Mucosa of gallbladder (tissue), 1 donor: ENCODE measurements at regions not wholly inside any gene's neighbourhood (a gene's known extent, or its start where the extent isn't known, plus 50 kb on each side); places are given as distances from the start of the nearest gene placed in this dataset.

Experiments
- DNase-seq: peaks from one replicate; pipeline ENCODE4 v3.0.0-alpha.2; 2020; ENCODE audit warnings: low spot score
- donor health status: DM: no; HTN: no; CAD: no.

DNA sequence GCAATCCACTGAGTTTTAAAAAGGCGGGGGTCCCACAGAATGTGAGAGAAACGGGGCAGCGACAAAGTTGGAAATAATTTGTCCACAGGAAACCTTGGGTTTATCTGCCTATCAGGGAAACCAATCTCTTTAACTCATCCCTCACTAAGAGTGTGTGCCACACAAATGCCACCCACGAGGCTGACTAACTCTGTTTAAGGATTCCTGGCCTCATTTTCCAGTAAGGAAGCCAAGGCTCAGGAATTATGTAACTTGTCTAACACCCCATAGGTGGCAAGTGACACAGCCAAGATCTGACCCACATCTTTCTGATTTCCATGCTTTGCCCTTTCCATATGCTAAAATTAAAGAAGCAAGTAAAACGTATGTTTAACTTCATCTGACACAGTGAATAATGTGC is 263.2 kb downstream of the CNTN3 start:
- DNase-seq, result no peak

DNA sequence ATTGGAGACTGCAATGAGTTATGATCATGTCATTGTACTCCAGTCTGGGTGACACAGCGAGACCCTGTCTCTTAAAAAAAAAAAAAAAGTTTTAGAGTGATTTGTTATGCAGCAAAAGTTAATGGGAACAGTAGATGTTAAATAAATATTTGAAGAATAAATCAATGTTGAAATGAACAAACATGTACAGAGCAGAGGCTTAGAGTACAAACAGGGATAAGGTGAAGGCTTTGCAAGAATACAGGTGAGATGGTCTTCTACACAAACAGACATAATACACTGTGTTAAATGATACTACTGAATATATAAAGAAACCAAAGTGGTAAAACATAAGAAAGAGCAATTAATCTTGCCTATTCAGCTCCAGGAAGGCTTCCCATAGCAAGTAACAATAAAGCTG is 265.4 kb downstream of the CNTN3 start:
- DNase-seq, result no peak

DNA sequence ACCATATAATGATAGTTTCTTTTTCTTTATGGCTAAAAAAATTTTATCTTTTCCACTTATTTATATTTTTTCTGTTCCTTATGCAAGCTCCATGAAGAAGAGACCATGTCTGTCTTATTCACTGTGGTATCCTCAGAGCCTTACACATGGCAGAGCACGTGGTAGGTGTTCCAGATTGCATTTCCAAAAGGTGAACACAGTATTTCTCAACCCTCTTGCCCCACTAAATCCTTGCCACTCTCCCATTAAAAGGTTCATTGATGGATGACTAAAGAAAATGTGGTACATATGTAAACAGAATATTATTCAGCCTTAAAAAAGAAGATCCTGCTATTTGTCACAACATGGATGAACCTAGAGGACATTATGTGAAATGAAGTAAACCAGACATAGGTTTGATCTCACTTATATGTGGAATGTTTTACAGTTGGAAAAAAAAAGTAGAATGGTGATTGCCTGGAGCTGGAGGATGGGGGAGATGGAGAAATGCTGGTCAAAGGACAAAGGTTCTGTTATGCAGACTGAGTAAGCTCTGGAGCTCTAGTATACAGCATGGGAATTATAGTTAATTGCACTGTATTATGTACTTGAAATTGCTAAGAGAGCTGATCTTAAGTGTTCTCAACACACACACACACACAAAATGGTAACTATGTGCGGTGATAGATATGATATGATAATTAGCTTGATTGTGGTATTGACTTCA is 266.7 kb downstream of the CNTN3 start:
- no peak for DNase-seq

DNA sequence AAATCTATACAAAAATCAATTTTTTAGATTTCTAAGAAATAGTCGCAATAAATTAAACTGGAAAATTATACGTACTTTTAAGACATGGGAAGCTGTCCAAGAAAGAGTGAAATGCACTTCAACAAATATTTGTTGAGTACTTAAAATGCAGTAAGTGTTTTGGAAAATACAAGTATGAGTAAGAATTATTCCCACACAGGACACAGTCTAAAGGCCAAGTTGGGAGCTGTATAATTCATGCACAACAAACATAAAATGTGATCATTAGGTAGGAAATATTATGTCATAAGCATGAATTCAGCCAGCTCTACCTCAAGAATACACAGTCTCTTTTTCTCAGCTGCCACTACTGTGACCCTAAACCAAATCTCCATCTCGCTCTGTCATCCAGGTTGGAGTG is 267.6 kb downstream of the CNTN3 start:
- no peak for DNase-seq

DNA sequence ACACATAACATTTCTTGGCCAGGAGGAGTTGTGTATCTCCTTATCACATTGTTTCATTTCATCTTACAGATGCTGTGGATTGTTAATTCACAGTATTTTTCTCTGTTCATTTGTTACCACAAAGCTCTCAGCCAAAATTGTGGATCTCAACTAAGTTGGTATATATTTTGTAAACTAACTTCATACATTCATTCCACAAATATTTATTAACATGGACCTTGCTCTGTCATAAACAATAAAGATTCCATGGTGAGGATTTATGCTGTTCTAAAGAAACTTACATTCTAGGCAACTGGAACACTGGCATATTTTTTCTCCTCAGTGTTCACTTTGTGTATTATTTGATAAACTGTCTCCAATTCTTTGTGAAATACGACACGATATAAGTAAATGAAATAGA is 268.8 kb downstream of the CNTN3 start:
- no peak for DNase-seq

DNA sequence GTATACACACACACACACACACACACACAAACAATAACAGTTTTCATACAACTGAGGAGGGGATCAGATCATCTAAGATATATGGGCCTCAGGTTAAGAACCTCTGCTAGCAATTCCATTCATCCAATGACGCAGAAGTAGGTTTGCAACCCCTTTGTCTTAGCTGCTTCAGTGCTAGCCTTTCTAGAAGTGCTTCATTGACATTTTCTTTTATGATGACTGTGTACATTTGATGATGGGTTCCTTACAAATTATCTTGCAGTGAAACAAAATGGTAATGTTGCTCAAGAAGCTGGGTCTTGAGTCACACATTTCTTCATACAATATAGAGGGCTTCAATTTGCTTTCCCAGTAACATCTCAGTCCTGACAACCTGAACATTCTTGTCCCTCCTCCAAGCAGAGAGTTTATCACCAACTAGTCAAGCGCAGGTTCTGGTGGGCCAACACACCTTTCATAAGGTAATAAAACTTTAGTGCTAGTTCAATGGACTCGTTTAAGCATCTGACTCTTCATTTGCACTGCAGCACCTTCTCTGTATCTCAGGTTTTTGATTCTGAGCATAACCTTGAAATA is 269.5 kb downstream of the CNTN3 start:
- no peak for DNase-seq

DNA sequence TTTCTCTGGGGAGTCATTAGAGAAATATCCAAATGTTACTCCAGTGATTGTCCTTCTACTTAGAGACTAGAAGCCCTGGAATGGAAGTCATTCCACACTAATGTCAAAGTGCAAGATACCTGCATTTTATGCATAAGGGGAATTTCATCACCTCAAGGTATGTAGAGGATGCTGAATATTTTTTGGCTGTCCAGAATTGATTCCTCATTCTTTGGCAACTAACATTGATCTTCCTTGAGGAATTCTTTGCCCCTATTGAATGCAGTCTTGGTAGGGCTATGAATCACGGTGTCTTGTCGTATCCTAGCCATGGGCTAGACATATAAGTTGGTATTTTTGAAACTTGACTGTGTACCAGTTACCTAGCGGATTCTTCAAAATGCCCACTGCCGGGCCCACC is 271.1 kb downstream of the CNTN3 start:
- DNase-seq, result no peak

DNA sequence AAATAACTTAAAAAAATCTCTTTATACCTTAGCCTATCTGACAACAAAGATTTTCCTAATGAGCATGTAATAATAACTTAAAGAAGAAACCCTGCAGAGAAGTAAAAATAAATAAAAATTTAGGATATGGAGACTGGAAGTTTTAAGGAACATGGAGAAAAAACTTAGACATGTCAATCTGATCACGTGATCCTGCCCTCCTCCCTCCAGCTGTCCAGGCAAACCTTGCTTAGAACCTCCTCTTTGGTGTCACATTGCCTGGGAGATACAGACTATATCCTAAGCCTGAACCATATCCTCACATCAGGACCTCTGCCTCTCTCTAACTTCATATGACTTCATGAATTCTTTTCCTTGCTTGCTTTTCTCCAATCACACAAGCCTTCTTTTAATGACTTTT is 275.5 kb downstream of the CNTN3 start:
- DNase-seq, result no peak

DNA sequence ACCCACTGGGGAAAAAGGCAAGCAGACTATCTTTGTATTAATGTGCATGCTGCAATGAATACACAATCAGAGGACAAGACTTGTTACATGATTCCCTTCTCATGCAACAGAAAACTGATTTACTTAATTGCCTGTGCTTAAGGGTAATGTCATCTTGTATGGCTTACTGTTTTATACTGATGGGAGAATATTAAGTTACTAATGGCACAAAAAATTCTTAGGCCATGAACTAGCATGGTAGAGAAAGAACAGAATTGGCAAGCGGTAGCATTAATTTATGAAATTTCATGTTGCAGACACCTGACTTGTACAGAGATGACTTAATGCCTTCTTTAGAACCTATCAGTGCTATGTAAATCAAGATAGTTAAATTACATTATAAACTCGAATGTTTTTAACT is 282.3 kb downstream of the CNTN3 start:
- DNase-seq, result no peak

DNA sequence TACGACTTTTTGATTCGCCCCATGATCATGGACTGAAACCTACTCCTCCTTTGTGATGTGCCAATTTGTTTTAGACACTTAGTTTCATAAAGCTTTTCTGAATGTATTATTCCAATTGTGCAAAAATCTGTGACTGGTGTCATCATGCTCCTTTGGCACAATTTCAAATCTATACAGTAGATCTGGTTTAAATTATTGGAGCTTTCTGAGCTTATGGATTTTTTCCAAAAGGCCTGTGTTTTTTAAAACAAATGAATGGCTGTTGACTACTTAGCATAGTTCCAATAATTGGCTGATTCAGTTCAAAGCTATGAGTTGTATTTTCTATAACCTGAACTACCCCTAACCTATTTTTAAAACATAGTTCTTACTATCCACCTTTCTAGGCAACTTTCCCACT is 282.7 kb downstream of the CNTN3 start:
- no peak for DNase-seq

DNA sequence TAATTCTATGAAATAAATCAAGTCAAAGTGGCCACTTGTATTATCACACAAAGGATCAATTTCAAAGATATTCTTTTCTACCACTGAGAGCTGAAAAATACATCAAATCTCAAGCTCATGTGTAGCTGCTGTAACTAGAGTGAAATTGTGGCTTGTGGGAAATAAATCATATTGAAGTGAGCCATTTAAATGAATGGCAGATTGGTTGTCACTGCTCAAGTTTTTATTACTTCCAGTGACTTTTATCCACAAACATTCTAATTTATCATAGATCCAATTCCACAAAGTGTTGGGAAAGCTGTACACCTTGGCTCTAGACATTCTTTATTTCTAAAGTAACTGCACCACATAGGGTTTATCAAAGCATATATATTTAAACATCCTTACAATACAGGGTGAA is 285.4 kb downstream of the CNTN3 start:
- no peak for DNase-seq

DNA sequence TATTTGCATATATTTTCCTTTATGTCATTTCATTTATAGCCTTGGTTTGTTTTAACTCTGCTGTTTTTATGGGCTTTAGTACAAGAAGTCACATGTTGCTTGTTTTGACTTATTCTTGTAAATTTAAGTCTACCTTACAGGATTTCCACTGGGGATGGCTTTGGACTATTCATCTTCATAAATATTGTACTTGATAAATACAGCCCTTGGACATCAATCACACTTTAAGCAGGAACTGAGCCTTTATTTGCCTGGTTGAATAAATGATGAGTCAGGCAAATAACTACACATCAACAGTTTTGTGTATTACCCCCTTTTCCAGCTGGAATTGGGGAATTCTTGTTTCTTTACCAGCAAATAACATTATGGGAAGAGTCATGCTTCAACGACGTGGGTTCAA is 286.0 kb downstream of the CNTN3 start:
- no peak for DNase-seq

DNA sequence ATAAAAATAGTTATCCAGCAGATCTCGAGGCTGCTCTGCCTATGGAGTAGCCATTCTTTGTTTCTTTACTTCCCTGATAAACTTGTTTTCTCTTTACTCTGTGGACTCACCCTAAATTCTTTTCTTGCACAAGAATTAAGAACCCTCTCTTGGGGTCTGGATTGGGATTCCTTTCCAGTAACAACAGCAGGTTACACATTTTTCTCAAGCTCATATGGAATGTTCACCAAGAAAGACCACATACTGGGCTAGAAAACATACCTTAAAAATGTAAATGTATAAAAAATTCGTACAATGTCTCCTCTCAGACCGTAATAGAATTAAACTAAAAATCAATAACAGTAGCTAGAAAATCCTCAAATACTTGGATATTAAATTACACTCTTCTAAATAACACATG is 299.2 kb downstream of the CNTN3 start:
- no peak for DNase-seq

DNA sequence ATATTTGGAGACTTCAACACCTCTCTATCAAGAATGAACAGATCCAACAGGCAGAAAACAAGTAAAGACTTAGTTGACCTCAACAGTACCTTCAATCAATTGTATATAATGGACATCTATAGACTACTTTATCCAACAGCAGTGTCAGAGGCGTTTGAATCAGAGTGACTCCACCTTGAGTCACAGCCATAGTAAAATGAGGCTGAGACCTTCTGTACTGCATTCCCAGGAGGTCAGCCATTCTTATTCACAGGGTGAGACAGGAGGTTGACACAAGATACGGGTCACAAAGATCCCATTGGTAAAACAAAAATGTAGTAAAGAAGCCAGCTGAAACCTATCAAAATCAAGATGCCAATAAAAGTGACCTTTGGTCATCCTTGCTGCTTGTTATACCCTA is 299.8 kb downstream of the CNTN3 start:
- no peak for DNase-seq

DNA sequence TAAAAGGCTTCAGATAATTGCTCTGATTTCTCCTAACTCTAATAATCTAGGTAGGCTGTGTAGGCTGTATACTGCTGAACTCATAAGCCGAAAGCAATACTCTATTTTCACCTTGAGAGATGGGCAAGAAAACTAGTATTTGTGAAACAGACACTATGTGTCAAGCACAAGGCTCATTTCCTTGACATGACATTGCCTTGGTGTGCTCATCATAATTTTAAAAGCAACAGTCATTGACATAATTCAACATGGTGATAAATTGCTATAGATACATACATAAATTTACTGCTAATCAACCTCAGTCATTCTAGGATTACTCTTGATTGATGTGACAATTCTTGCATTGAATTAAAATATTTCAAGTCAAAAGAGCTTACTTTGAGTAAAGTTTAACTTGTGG is 304.7 kb downstream of the CNTN3 start:
- no peak for DNase-seq

DNA sequence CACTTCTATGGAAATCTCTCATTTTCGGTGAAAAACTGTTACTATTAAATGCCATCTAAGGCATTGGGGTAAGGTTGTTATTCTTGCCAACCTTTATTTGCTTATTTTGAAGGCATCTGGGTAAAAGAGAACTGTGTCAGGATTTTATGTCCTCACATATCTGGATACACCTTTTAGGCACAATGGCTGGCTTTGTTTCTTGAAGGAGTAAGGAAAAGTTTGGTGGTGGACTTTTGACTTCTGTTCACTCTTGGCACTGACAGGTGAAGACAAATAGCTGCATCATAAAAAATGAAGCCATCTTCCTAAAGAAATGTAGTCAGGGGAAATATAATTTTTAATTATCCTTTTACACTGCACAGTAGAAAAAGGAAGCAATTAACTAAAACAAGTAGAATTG is 310.0 kb downstream of the CNTN3 start:
- no peak for DNase-seq

DNA sequence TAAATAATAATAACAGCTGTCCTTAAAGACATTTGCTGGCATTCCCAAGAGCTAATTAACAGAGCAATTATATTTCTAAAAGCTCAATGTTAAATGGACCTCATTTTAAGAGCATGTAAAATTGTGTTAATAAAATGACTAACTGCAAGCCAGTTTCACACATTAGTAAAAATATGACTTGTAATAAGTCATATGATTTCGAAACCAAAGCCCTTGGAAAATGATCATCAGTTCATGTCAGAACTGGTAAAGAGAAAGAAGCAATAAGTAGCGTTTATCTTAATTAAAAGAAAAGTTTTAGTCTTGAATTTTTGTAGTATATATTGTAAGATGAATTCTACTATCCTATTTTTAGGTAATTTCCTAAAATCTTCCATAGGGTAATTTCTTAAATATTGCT is 310.7 kb downstream of the CNTN3 start:
- no peak for DNase-seq

DNA sequence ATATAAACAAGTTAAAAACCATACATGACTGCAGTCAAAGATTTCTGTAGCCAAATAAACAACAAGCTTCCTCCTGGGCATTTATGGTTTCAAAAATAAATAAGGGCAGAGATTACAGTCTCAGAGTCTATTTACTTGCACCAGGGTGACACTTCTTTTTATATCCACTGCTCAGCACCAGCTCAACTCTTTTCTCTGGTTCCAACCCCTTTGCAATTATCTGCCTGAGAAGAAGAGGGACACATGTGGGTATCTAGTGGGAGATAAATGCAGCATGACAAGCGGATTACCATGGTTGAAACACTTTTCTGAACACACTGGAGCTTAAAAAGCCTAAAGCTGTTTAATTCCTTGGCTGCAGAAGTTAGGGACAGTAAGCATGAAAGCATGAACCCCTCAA is 311.5 kb downstream of the CNTN3 start:
- DNase-seq, result no peak

DNA sequence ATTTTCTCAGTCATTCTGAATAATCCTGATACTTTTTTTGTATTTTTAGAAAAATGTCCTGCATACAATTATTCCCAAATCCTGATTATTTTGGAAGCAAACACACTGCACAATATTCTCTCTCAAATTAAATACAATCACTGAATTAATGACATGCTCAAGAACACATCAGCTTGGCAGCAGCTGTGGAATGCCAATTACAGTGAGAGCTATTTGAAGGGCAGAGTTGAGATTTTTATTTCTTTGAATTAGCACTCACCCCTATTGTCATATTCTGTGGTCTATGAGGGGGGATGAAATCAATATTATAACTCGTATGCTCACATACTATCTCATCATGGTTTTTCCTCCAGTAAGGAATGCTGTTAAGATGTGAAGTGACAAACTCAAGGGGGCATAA is 312.2 kb downstream of the CNTN3 start:
- DNase-seq, result no peak

DNA sequence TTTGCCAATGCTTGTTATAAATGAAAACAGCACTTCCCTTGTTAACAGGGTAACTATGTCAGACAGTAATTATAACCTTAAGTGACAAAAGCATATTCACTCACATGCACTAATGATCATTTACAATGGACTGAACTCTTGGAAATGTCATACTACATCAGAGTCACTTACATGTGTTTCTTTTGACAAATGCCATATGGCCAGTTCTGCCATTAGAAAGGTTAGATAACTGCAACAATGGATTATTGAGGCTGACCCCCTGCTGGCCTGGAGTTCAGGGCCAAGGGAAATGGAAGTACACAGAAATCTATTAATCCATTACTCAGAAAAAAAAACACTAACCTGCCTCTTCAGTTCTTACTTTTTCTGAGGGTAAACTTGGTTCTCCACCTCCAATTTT is 313.4 kb downstream of the CNTN3 start:
- no peak for DNase-seq

DNA sequence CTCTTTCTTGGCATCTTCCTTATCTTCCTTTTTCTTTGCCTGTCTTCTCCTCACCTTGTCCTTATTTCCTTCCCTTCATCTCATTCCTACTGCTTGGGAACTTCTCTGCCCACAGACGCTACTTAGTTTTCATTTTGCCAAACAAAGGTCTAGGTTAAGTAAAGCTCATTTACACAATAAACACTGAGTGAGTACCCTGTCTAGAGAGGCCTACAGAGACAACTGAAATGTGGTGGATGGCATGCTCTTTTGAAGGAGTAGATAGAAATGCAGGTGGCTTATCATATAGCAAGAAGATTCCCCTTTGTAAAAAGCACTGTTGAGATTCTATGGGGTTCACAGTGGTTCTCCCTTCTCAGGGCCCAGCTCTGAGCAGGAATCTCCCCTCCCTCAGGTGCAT is 319.0 kb downstream of the CNTN3 start:
- no peak for DNase-seq

DNA sequence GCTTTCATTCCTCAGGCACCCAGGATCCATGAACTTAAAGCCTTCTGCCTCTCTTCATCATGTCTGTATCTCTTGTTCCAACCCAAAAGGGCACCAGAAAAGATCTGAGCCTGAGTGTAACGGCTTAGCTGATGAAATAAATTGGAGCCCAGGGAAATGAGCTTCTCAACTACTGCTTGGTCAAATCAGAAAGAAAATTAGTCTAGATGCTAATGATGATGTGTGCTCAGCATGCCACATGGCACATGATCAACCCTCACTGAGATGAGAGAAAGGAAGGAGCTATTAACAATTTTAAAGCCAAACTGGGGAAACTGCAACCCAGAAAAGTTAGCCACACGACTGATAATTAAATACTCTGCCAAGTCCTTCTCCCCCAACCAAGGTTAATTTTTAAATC is 325.7 kb downstream of the CNTN3 start:
- DNase-seq, result no peak

DNA sequence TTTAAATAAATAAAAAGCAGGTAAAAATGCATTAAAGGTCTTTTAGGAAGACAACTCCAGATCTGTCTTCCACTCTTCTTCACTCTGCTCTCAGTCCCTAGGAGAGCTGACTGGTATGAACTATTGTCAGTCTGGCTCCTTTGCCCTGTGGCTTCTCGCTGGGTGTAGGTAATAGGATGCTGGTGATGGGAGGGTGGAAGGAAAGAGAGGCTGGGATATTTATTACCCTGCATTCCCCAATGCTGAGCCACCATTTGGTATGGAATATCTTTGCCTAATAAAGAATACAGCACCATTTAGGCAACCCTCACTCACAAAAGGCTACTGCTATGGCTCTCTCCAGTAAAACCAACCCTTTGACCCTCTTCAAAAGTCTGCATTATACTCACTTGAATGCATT is 326.9 kb downstream of the CNTN3 start:
- no peak for DNase-seq

DNA sequence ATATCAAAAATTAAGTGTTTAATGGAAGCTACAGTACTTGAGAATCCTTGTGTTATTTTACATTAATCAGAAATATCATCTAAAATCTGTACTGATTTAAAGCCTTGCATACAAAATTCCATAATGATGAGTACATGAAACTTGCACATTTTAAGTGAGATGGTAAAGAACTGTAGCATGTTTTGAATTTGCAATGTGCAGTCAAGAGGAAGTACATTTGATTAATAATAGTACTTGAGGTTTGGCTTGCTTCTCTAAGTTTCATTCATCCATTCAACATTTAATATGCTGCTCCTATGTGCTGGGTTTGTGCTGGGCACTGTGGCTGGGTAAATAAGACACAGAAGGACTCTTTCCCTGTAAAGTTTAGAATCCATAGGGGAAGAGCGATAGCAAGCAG is 332.3 kb downstream of the CNTN3 start:
- no peak for DNase-seq
